Endothelial cell of umbilical vein (primary cell): ENCODE measurements at regions not wholly inside any gene's neighbourhood (a gene's known extent, or its start where the extent isn't known, plus 50 kb on each side); places are given as distances from the start of the nearest gene placed in this dataset.

Experiments used
- EZH2 ChIP-seq: IDR thresholded peaks from 2 replicates; pipeline ENCODE4 v1.6.1; 2012; ENCODE audit warnings: borderline replicate concordance, low read depth, mild to moderate bottlenecking, moderate library complexity, low read length, inconsistent platforms; ENCODE audit not compliant: severe bottlenecking
- GATA2 ChIP-seq: IDR thresholded peaks from 2 replicates; pipeline ENCODE4 v1.7.0; 2011; ENCODE audit warnings: low read depth, mild to moderate bottlenecking, moderate library complexity, mixed read lengths, low read length; ENCODE audit not compliant: insufficient read length, insufficient read depth
- JUN ChIP-seq: IDR thresholded peaks from 2 replicates; pipeline ENCODE4 v1.6.1; 2011; ENCODE audit warnings: borderline replicate concordance, low read depth; ENCODE audit not compliant: insufficient read length, insufficient read depth
- POLR2A ChIP-seq: IDR thresholded peaks from 2 replicates; pipeline ENCODE4 v1.6.1; 2012; ENCODE audit warnings: low read depth, mild to moderate bottlenecking, control low read depth, low read length
- POLR2AphosphoS5 ChIP-seq: IDR thresholded peaks from 2 replicates; pipeline ENCODE4 v1.6.1; 2012; ENCODE audit warnings: low read depth, mild to moderate bottlenecking, control low read depth, low read length, moderate library complexity; ENCODE audit not compliant: insufficient read depth
- TF ChIP-seq, protein P1 (sequence below), 2 donors: IDR thresholded peaks; 1 replicate in 1 of 2; 2 replicates in 1 of 2; pipeline ENCODE4 v1.5.1; 2011; ENCODE audit warnings: low read length in 2 of 2, mild to moderate bottlenecking in 2 of 2, moderate library complexity in 2 of 2, control low read depth in 1 of 2, inconsistent platforms in 1 of 2, low read depth in 1 of 2; ENCODE audit not compliant: insufficient read depth in 1 of 2; ENCODE audit errors: extremely low read depth in 1 of 2

GRCh38 chr9:99336005-99336404 is 113.9 kb downstream of the SEC61B start:
- TF ChIP-seq, protein P1, sequence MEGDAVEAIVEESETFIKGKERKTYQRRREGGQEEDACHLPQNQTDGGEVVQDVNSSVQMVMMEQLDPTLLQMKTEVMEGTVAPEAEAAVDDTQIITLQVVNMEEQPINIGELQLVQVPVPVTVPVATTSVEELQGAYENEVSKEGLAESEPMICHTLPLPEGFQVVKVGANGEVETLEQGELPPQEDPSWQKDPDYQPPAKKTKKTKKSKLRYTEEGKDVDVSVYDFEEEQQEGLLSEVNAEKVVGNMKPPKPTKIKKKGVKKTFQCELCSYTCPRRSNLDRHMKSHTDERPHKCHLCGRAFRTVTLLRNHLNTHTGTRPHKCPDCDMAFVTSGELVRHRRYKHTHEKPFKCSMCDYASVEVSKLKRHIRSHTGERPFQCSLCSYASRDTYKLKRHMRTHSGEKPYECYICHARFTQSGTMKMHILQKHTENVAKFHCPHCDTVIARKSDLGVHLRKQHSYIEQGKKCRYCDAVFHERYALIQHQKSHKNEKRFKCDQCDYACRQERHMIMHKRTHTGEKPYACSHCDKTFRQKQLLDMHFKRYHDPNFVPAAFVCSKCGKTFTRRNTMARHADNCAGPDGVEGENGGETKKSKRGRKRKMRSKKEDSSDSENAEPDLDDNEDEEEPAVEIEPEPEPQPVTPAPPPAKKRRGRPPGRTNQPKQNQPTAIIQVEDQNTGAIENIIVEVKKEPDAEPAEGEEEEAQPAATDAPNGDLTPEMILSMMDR (IDR thresholded peaks at IDR 0.05; ENCODE audit: extremely low read depth in 1 of 2, insufficient read depth in 1 of 2, low read depth in 1 of 2, low read length in 2 of 2) = no peak
- TF ChIP-seq POLR2A (no peak), EZH2 (no peak), JUN (no peak), POLR2AphosphoS5 (no peak), GATA2 (no peak)
